Colonic mucosa (tissue), 4 donors: ENCODE measurements at regions not wholly inside any gene's neighbourhood (a gene's known extent, or its start where the extent isn't known, plus 50 kb on each side); places are given as distances from the start of the nearest gene placed in this dataset.

Experiments used
- DNase-seq: peaks from one replicate; pipeline ENCODE4 v3.0.0-alpha.2; 2020
- H3K27ac ChIP-seq: fragments of 200-600 bp; one replicate; pipeline ENCODE4 v1.8.0; 2021
- H3K27me3 ChIP-seq: fragments of 200-600 bp; one replicate; pipeline ENCODE4 v1.8.0; 2021
- H3K36me3 ChIP-seq: fragments of 200-600 bp; one replicate; pipeline ENCODE4 v1.8.0; 2021
- H3K4me1 ChIP-seq: fragments of 200-600 bp; one replicate; pipeline ENCODE4 v1.8.0; 2021; ENCODE audit warnings: mild to moderate bottlenecking
- H3K4me3 ChIP-seq: fragments of 200-600 bp; one replicate; pipeline ENCODE4 v1.8.0; 2021
- H3K9ac ChIP-seq, 2 donors: one replicate each; pipeline ENCODE4 v1.7.0; 2013; ENCODE audit warnings: control low read depth in 2 of 2, low read depth in 2 of 2, low read length in 2 of 2
- H3K9me3 ChIP-seq: fragments of 200-600 bp; one replicate; pipeline ENCODE4 v1.8.0; 2021
- CTCF ChIP-seq: fragments of 200-600 bp; IDR thresholded peaks from one replicate; pipeline ENCODE4 v1.8.0; 2022; ENCODE audit warnings: antibody characterized with exemption, mild to moderate bottlenecking
- intact Hi-C: fragments of 100-400 bp; cut with DNase I; formaldehyde crosslinking; loops from one replicate; pipeline ENCODE4 v1.14.1; 2022
- donor health status: healthy.
- donor health status: DM: no; HTN: no; CAD: no.
- donor health status: DM: no; HTN: no; CAD: no.

- TF ChIP-seq CTCF, result no peak
- intact Hi-C loops, result no loop called here
- no peaks in the 10 kb centered on the region for H3K9me3 ChIP-seq
These were observed 68.7 kb upstream of the MDFIC start for GRCh38 chr7:114853189-114853588.

GRCh38 chr7:114854369-114854768, 67.5 kb upstream of the MDFIC start:
- H3K4me1 ChIP-seq, result no peaks in the 10 kb centered on the region
- H3K27me3 ChIP-seq, result no peaks in the 10 kb centered on the region
- H3K4me3 ChIP-seq, result no peak overlapping the region
- no peak for DNase-seq
- H3K36me3 ChIP-seq, result no peaks in the 10 kb centered on the region
- no peak for TF ChIP-seq CTCF
- H3K9ac ChIP-seq, result no peak overlapping the region
- intact Hi-C loops, result no loop called here
- no peak overlapping the region for H3K27ac ChIP-seq
- H3K9me3 ChIP-seq, result no peaks in the 10 kb centered on the region

More at GRCh38 chr7:114853189-114853588, 68.7 kb upstream of the MDFIC start:
- no peak overlapping the region for H3K4me3 ChIP-seq
- DNase-seq, result no peak
- H3K27me3 ChIP-seq, result no peaks in the 10 kb centered on the region
- H3K36me3 ChIP-seq, result no peaks in the 10 kb centered on the region
- H3K4me1 ChIP-seq, result no peaks in the 10 kb centered on the region
- no peak overlapping the region for H3K27ac ChIP-seq
- H3K9ac ChIP-seq, result no peak overlapping the region

GRCh38 chr7:114856625-114857024, 65.3 kb upstream of the MDFIC start:
- H3K4me1 ChIP-seq, result no peaks in the 10 kb centered on the region
- H3K36me3 ChIP-seq, result no peaks in the 10 kb centered on the region
- H3K27ac ChIP-seq, result no peak overlapping the region
- no peaks in the 10 kb centered on the region for H3K27me3 ChIP-seq
- intact Hi-C loops, result no loop called here
- no peak overlapping the region for H3K9ac ChIP-seq
- no peak overlapping the region for H3K4me3 ChIP-seq
- no peak for TF ChIP-seq CTCF
- no peak for DNase-seq
- H3K9me3 ChIP-seq, result no peaks in the 10 kb centered on the region

- Histone ChIP-seq H3K9me3 (no peaks in the 10 kb centered on the region), H3K4me1 (no peaks in the 10 kb centered on the region), H3K9ac (no peak overlapping the region), H3K27me3 (no peaks in the 10 kb centered on the region), H3K27ac (no peak overlapping the region), H3K36me3 (no peaks in the 10 kb centered on the region), H3K4me3 (no peak overlapping the region)
- intact Hi-C loops, result no loop called here
- DNase-seq, result no peak
- TF ChIP-seq CTCF, result no peak
These were observed 64.3 kb upstream of the MDFIC start for GRCh38 chr7:114857605-114858004.

- TF ChIP-seq CTCF, result no peak
- Histone ChIP-seq H3K4me3 (no peak overlapping the region), H3K9ac (no peak overlapping the region), H3K9me3 (no peaks in the 10 kb centered on the region), H3K27ac (no peak overlapping the region), H3K4me1 (no peaks in the 10 kb centered on the region), H3K36me3 (no peaks in the 10 kb centered on the region), H3K27me3 (no peaks in the 10 kb centered on the region)
- intact Hi-C loops, result no loop called here
- DNase-seq, result no peak
These were observed 62.4 kb upstream of the MDFIC start for GRCh38 chr7:114859477-114859876.

- Histone ChIP-seq H3K4me3 (no peak overlapping the region), H3K27ac (no peak overlapping the region), H3K9ac (no peak overlapping the region), H3K27me3 (no peaks in the 10 kb centered on the region), H3K9me3 (no peaks in the 10 kb centered on the region), H3K36me3 (no peaks in the 10 kb centered on the region), H3K4me1 (no peaks in the 10 kb centered on the region)
- DNase-seq, result no peak
- intact Hi-C loops, result loop anchor here (10.0 kb wide), 1 partner anchor 845 kb away; no protein-coding TSS in a partner anchor
- TF ChIP-seq CTCF, result no peak
These were observed 61.7 kb upstream of the MDFIC start for GRCh38 chr7:114860206-114860605.
